ENCODE measurements at regions not wholly inside any gene's neighbourhood (a gene's known extent, or its start where the extent isn't known, plus 50 kb on each side); places are given as distances from the start of the nearest gene placed in this dataset.

DNA sequence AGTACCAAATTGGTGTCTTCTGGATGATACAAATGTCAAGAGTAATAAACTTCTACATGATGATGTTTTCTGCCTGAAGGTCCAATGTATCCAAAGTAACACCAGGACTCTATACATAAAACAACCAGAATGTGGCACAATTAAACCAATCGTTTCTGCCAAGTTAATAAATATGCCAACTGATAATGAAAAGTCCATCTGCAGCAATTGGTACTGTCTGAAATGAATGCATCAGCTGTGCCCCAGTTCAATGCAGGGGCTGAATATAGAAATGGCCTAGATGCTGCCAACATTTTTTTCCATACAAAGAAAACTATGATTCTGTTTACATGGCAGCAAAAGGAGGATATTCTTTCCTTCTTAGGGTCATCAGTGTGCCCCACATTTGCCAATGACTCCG, 137.2 kb upstream of the LSM8 start:
- TF ChIP-seq, protein P1, sequence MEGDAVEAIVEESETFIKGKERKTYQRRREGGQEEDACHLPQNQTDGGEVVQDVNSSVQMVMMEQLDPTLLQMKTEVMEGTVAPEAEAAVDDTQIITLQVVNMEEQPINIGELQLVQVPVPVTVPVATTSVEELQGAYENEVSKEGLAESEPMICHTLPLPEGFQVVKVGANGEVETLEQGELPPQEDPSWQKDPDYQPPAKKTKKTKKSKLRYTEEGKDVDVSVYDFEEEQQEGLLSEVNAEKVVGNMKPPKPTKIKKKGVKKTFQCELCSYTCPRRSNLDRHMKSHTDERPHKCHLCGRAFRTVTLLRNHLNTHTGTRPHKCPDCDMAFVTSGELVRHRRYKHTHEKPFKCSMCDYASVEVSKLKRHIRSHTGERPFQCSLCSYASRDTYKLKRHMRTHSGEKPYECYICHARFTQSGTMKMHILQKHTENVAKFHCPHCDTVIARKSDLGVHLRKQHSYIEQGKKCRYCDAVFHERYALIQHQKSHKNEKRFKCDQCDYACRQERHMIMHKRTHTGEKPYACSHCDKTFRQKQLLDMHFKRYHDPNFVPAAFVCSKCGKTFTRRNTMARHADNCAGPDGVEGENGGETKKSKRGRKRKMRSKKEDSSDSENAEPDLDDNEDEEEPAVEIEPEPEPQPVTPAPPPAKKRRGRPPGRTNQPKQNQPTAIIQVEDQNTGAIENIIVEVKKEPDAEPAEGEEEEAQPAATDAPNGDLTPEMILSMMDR (conservative IDR thresholded peaks at IDR 0.05), result no peak
- TF ChIP-seq EZH2 (IDR thresholded peaks at IDR 0.05; ENCODE audit: low read depth), result no peak
